ENCODE measurements at regions not wholly inside any gene's neighbourhood (a gene's known extent, or its start where the extent isn't known, plus 50 kb on each side); places are given as distances from the start of the nearest gene placed in this dataset.

- no peak for TF ChIP-seq CTCF (IDR thresholded peaks at IDR 0.05; ENCODE audit: control extremely low read depth, extremely low read depth, low read depth, missing control alignments)
- DNase-seq (ENCODE audit: extremely low spot score) = no peak
- POLR2A ChIA-PET = no interaction called here
- CTCF ChIA-PET = no interaction called here
Measured at GRCh38 chr13:34506796-34507195, 435.3 kb upstream of the NBEA start.

- ChIA-PET POLR2A (no interaction called here), CTCF (no interaction called here)
- no peak for DNase-seq (ENCODE audit: extremely low spot score)
- TF ChIP-seq CTCF (IDR thresholded peaks at IDR 0.05; ENCODE audit: control extremely low read depth, extremely low read depth, low read depth, missing control alignments) = no peak
Measured at GRCh38 chr13:34507630-34508029, 434.4 kb upstream of the NBEA start.

- CTCF ChIA-PET = interaction anchor here (1.0 kb wide), 1 partner anchor 9 kb away, joined by 4 read pairs; no protein-coding TSS in a partner anchor
- TF ChIP-seq CTCF (IDR thresholded peaks at IDR 0.05; ENCODE audit: control extremely low read depth, extremely low read depth, low read depth, missing control alignments) = no peak
- DNase-seq (ENCODE audit: extremely low spot score) = no peak
- POLR2A ChIA-PET = no interaction called here
Measured at GRCh38 chr13:34512817-34513216, 429.3 kb upstream of the NBEA start.

GRCh38 chr13:34513526-34513925 lies 428.5 kb upstream of the NBEA start:
- no peak for DNase-seq (ENCODE audit: extremely low spot score)
- TF ChIP-seq CTCF (IDR thresholded peaks at IDR 0.05; ENCODE audit: control extremely low read depth, extremely low read depth, low read depth, missing control alignments) = no peak
- ChIA-PET CTCF (interaction anchor here (1.0 kb wide), 1 partner anchor 9 kb away, joined by 4 read pairs; no protein-coding TSS in a partner anchor), POLR2A (no interaction called here)

- no peak for DNase-seq (ENCODE audit: extremely low spot score)
- TF ChIP-seq CTCF (IDR thresholded peaks at IDR 0.05; ENCODE audit: control extremely low read depth, extremely low read depth, low read depth, missing control alignments) = no peak
- ChIA-PET CTCF (no interaction called here), POLR2A (no interaction called here)
Measured at GRCh38 chr13:34515201-34515600, 426.9 kb upstream of the NBEA start.

GRCh38 chr13:34521171-34521570 lies 420.9 kb upstream of the NBEA start:
- TF ChIP-seq CTCF (IDR thresholded peaks at IDR 0.05; ENCODE audit: control extremely low read depth, extremely low read depth, low read depth, missing control alignments) = no peak
- POLR2A ChIA-PET = no interaction called here

GRCh38 chr13:34522808-34523207 lies 419.3 kb upstream of the NBEA start:
- TF ChIP-seq CTCF (IDR thresholded peaks at IDR 0.05; ENCODE audit: control extremely low read depth, extremely low read depth, low read depth, missing control alignments) = no peak
- ChIA-PET CTCF (no interaction called here), POLR2A (no interaction called here)
- DNase-seq (ENCODE audit: extremely low spot score) = no peak

More at GRCh38 chr13:34521171-34521570, 420.9 kb upstream of the NBEA start:
- DNase-seq (ENCODE audit: extremely low spot score) = no peak
- CTCF ChIA-PET = no interaction called here

All from GM10248 (cell line).